ENCODE measurements at regions not wholly inside any gene's neighbourhood (a gene's known extent, or its start where the extent isn't known, plus 50 kb on each side); places are given as distances from the start of the nearest gene placed in this dataset.

GRCh38 chr3:197353001-197353866 is 54.8 kb upstream of the DLG1 start:
- no peaks in the 10 kb centered on the region for H3K27me3 ChIP-seq (ENCODE audit: insufficient read depth, poor library complexity, severe bottlenecking)
- TF ChIP-seq, protein P1, sequence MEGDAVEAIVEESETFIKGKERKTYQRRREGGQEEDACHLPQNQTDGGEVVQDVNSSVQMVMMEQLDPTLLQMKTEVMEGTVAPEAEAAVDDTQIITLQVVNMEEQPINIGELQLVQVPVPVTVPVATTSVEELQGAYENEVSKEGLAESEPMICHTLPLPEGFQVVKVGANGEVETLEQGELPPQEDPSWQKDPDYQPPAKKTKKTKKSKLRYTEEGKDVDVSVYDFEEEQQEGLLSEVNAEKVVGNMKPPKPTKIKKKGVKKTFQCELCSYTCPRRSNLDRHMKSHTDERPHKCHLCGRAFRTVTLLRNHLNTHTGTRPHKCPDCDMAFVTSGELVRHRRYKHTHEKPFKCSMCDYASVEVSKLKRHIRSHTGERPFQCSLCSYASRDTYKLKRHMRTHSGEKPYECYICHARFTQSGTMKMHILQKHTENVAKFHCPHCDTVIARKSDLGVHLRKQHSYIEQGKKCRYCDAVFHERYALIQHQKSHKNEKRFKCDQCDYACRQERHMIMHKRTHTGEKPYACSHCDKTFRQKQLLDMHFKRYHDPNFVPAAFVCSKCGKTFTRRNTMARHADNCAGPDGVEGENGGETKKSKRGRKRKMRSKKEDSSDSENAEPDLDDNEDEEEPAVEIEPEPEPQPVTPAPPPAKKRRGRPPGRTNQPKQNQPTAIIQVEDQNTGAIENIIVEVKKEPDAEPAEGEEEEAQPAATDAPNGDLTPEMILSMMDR (IDR thresholded peaks at IDR 0.05; ENCODE audit: poor library complexity, severe bottlenecking), result no peak
- no peak overlapping the region for H3K4me3 ChIP-seq (ENCODE audit: severe bottlenecking)
- DNase-seq (ENCODE audit: low spot score) (no peak), ATAC-seq (ENCODE audit: low read depth) (no peak)
- H3K27ac ChIP-seq (ENCODE audit: poor library complexity, severe bottlenecking), result no peak overlapping the region
- no peaks in the 10 kb centered on the region for H3K4me1 ChIP-seq (ENCODE audit: insufficient read depth, poor library complexity, severe bottlenecking)
- H3K36me3 ChIP-seq (ENCODE audit: low read depth), result no peaks in the 10 kb centered on the region
- H3K9me3 ChIP-seq (ENCODE audit: severe bottlenecking), result no peaks in the 10 kb centered on the region

GRCh38 chr3:197352382-197352781 is 54.0 kb upstream of the DLG1 start:
- no peak overlapping the region for H3K27ac ChIP-seq (ENCODE audit: poor library complexity, severe bottlenecking)
- H3K36me3 ChIP-seq (ENCODE audit: low read depth), result no peaks in the 10 kb centered on the region
- H3K9me3 ChIP-seq (ENCODE audit: severe bottlenecking), result no peaks in the 10 kb centered on the region
- no peak overlapping the region for H3K4me3 ChIP-seq (ENCODE audit: severe bottlenecking)
- no peaks in the 10 kb centered on the region for H3K27me3 ChIP-seq (ENCODE audit: insufficient read depth, poor library complexity, severe bottlenecking)
- TF ChIP-seq, protein P1 (IDR thresholded peaks at IDR 0.05; ENCODE audit: poor library complexity, severe bottlenecking), result no peak
- ATAC-seq (ENCODE audit: low read depth) (peak; percentile 25; the same call in 1 of the 3 replicates), DNase-seq (ENCODE audit: low spot score) (no peak)
- H3K4me1 ChIP-seq (ENCODE audit: insufficient read depth, poor library complexity, severe bottlenecking), result no peaks in the 10 kb centered on the region

DNA sequence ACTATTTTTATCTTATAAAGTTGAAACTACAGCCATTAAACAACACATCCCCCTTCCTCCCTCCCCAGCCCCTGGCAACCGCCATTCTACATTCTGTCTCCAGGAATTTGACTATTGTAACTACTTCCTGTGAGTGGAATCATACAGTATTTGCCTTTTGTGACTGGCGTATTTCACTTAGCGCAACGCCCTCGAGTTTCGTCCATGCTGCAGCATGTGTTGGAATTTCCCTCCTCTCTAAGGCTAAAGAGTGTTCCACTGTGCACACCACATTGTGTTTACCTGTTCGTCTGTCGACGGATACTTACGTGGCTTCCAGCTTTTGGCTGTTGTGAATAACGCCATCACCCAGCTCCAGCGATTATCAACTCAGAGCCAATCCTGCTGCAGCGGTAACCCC is 52.0 kb upstream of the DLG1 start:
- H3K36me3 ChIP-seq (ENCODE audit: low read depth), result no peaks in the 10 kb centered on the region
- no peak overlapping the region for H3K4me3 ChIP-seq (ENCODE audit: severe bottlenecking)
- no peak overlapping the region for H3K27ac ChIP-seq (ENCODE audit: poor library complexity, severe bottlenecking)
- ATAC-seq (ENCODE audit: low read depth) (no peak), DNase-seq (ENCODE audit: low spot score) (no peak)
- no peaks in the 10 kb centered on the region for H3K9me3 ChIP-seq (ENCODE audit: severe bottlenecking)
- H3K27me3 ChIP-seq (ENCODE audit: insufficient read depth, poor library complexity, severe bottlenecking), result no peaks in the 10 kb centered on the region
- H3K4me1 ChIP-seq (ENCODE audit: insufficient read depth, poor library complexity, severe bottlenecking), result no peaks in the 10 kb centered on the region
- TF ChIP-seq, protein P1 (IDR thresholded peaks at IDR 0.05; ENCODE audit: poor library complexity, severe bottlenecking), result no peak

DNA sequence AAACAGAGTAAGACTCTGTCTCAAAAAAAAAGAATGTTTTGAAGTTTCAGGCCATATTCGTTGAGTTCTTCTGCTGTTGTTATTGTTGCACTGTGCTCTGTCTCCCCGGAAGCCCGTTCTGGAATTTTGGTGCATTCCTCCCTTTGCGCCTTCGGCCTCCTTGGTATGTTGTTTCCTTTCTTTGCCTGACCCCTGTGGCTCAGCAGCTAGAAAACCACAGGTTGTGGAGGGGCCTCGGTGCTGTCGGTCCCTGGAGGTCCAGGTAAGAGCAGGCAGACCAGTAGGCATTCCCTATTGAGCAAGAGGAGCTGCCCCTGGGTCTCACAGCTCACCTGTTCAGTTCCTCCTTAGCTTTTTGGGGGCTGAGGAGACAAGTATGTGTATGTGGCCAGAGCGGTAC is 51.0 kb upstream of the DLG1 start:
- DNase-seq (ENCODE audit: low spot score) (no peak), ATAC-seq (ENCODE audit: low read depth) (no peak)
- H3K27ac ChIP-seq (ENCODE audit: poor library complexity, severe bottlenecking), result no peak overlapping the region
- TF ChIP-seq, protein P1 (IDR thresholded peaks at IDR 0.05; ENCODE audit: poor library complexity, severe bottlenecking), result no peak
- no peaks in the 10 kb centered on the region for H3K4me1 ChIP-seq (ENCODE audit: insufficient read depth, poor library complexity, severe bottlenecking)
- no peaks in the 10 kb centered on the region for H3K27me3 ChIP-seq (ENCODE audit: insufficient read depth, poor library complexity, severe bottlenecking)
- H3K36me3 ChIP-seq (ENCODE audit: low read depth), result no peaks in the 10 kb centered on the region
- H3K9me3 ChIP-seq (ENCODE audit: severe bottlenecking), result no peaks in the 10 kb centered on the region
- no peak overlapping the region for H3K4me3 ChIP-seq (ENCODE audit: severe bottlenecking)
